SU-DHL-6 (cell line): ENCODE measurements at regions not wholly inside any gene's neighbourhood (a gene's known extent, or its start where the extent isn't known, plus 50 kb on each side); places are given as distances from the start of the nearest gene placed in this dataset.

Experiments
- H2AFZ ChIP-seq: fragments of 200-600 bp; sonication (generic); 2 replicates; pipeline ENCODE4 v1.6.1; 2014; ENCODE audit warnings: low read depth, mild to moderate bottlenecking, moderate library complexity, mixed read lengths, antibody characterized with exemption, low read length; ENCODE audit not compliant: severe bottlenecking
- H3F3A ChIP-seq: fragments of 200-600 bp; shearing (Covaris generic); 2 replicates; pipeline ENCODE4 v1.6.0; 2016; ENCODE audit warnings: antibody characterized with exemption, mild to moderate bottlenecking; ENCODE audit not compliant: insufficient read depth
- H3K27ac ChIP-seq: fragments of 200-600 bp; sonication (generic); 2 replicates; pipeline ENCODE4 v1.5.1; 2016; ENCODE audit warnings: low read depth, mild to moderate bottlenecking, low read length, moderate library complexity, mixed read lengths
- H3K27me3 ChIP-seq: fragments of 200-600 bp; sonication (generic), shearing (Covaris generic); 2 replicates; pipeline ENCODE4 v1.6.0; 2014; ENCODE audit warnings: mild to moderate bottlenecking, low read length
- H3K36me3 ChIP-seq: fragments of 200-600 bp; sonication (generic); 2 replicates; pipeline ENCODE4 v1.6.1; 2014; ENCODE audit warnings: mild to moderate bottlenecking, low read length, mixed read lengths
- H3K4me2 ChIP-seq: fragments of 300-600, 200-600 bp; shearing (Covaris generic), sonication (generic); 2 replicates; pipeline ENCODE4 v1.6.0; 2014; ENCODE audit warnings: low read length, low read depth, mild to moderate bottlenecking; ENCODE audit not compliant: poor library complexity, severe bottlenecking
- H3K4me3 ChIP-seq: fragments of 200-600 bp; sonication (generic); 2 replicates; pipeline ENCODE4 v1.5.1; 2014; ENCODE audit warnings: antibody characterized with exemption, low read length, mild to moderate bottlenecking, mixed read lengths; ENCODE audit not compliant: insufficient read depth, poor library complexity, severe bottlenecking
- H3K79me2 ChIP-seq: fragments of 200-600 bp; sonication (generic); 2 replicates; pipeline ENCODE4 v1.6.1; 2014; ENCODE audit warnings: mild to moderate bottlenecking, low read length, moderate library complexity; ENCODE audit not compliant: insufficient read depth
- H3K9ac ChIP-seq: fragments of 200-600 bp; sonication (generic); 2 replicates; pipeline ENCODE4 v1.7.0; 2014; ENCODE audit warnings: mild to moderate bottlenecking, low read length
- H3K9me2 ChIP-seq: fragments of 200-600 bp; sonication (generic); replicated peaks from 2 replicates; pipeline ENCODE4 v1.6.1; 2014; ENCODE audit warnings: low read length; ENCODE audit not compliant: insufficient read depth
- H3K9me3 ChIP-seq: fragments of 200-600 bp; sonication (generic); 2 replicates; pipeline ENCODE4 v1.6.1; 2014; ENCODE audit warnings: low read length, mixed read lengths; ENCODE audit not compliant: insufficient read depth
- H4K20me1 ChIP-seq: fragments of 200-600 bp; sonication (generic); 2 replicates; pipeline ENCODE4 v1.6.1; 2014; ENCODE audit warnings: low read depth, mild to moderate bottlenecking, antibody characterized with exemption, low read length, moderate library complexity, mixed read lengths
- EZH2phosphoT487 ChIP-seq: fragments of 200-600 bp; sonication (generic), shearing (Covaris generic); conservative IDR thresholded peaks from 2 replicates; pipeline ENCODE4 v1.6.1; 2018; ENCODE audit warnings: mild to moderate bottlenecking, antibody characterized with exemption, low read length, moderate library complexity, mixed read lengths
- TF ChIP-seq, protein P1 (sequence below): fragments of 200-600 bp; sonication (generic); IDR thresholded peaks from one replicate; pipeline ENCODE4 v1.5.1; 2017; ENCODE audit warnings: antibody characterized with exemption, mild to moderate bottlenecking, low read length, moderate library complexity; ENCODE audit not compliant: insufficient read depth, poor library complexity, severe bottlenecking

DNA sequence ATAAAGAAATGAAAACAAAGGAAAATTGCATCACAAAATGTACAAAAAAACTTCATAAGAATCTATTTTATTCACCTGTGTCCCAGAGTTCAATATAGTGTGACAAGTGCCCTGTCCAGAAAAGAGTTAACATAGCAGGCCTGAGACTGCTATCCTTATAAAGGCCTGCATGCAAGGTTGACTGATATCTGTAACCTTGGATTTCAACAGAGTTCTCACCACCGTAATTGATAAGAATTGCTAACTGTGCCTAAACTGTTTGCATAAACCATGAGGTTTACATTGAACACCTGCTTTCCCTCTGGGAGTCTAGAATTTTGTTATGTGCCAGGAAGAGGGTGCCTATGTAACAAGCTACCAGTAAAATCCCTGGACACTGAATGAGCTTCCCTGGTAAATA is 461.7 kb upstream of the DPH6 start:
- H4K20me1 ChIP-seq, result no peaks in the 10 kb centered on the region
- no peak overlapping the region for H3K27ac ChIP-seq
- no peaks in the 10 kb centered on the region for H3F3A ChIP-seq
- H3K4me2 ChIP-seq, result no peak overlapping the region
- no peaks in the 10 kb centered on the region for H3K9me2 ChIP-seq
- no peaks in the 10 kb centered on the region for H3K36me3 ChIP-seq
- no peaks in the 10 kb centered on the region for H3K27me3 ChIP-seq
- no peaks in the 10 kb centered on the region for H3K9me3 ChIP-seq
- H3K79me2 ChIP-seq, result no peaks in the 10 kb centered on the region
- H3K4me3 ChIP-seq, result no peak overlapping the region
- H2AFZ ChIP-seq, result no peak overlapping the region
- H3K9ac ChIP-seq, result no peak overlapping the region
- TF ChIP-seq, protein P1, sequence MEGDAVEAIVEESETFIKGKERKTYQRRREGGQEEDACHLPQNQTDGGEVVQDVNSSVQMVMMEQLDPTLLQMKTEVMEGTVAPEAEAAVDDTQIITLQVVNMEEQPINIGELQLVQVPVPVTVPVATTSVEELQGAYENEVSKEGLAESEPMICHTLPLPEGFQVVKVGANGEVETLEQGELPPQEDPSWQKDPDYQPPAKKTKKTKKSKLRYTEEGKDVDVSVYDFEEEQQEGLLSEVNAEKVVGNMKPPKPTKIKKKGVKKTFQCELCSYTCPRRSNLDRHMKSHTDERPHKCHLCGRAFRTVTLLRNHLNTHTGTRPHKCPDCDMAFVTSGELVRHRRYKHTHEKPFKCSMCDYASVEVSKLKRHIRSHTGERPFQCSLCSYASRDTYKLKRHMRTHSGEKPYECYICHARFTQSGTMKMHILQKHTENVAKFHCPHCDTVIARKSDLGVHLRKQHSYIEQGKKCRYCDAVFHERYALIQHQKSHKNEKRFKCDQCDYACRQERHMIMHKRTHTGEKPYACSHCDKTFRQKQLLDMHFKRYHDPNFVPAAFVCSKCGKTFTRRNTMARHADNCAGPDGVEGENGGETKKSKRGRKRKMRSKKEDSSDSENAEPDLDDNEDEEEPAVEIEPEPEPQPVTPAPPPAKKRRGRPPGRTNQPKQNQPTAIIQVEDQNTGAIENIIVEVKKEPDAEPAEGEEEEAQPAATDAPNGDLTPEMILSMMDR, result no peak
- no peak for TF ChIP-seq EZH2phosphoT487

DNA sequence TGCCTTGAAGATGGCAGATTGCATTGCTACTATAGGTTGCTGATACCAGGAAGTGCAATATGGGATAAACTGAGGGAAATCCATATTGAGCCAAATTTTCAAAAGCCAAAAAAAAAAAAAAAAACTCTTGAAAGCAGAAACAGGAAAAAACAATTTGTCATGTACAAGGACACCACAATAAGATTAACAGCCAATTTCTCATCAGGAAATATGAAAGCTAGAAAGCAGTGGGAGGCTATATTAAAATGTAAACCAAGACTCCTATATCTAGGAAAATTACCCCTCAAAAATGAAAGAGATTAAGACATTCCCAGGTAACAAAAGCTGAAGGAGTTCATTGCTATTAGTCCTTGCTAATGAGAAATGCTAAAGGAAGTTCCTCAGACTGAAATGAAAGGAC is 462.8 kb upstream of the DPH6 start:
- H3K9me2 ChIP-seq, result no peaks in the 10 kb centered on the region
- no peaks in the 10 kb centered on the region for H3K9me3 ChIP-seq
- H2AFZ ChIP-seq, result no peak overlapping the region
- no peaks in the 10 kb centered on the region for H3K36me3 ChIP-seq
- no peak overlapping the region for H3K4me2 ChIP-seq
- no peak overlapping the region for H3K27ac ChIP-seq
- no peaks in the 10 kb centered on the region for H4K20me1 ChIP-seq
- no peaks in the 10 kb centered on the region for H3F3A ChIP-seq
- TF ChIP-seq EZH2phosphoT487, result no peak
- TF ChIP-seq, protein P1, result no peak
- H3K4me3 ChIP-seq, result no peak overlapping the region
- no peak overlapping the region for H3K9ac ChIP-seq
- H3K79me2 ChIP-seq, result no peaks in the 10 kb centered on the region
- no peaks in the 10 kb centered on the region for H3K27me3 ChIP-seq

GRCh38 chr15:36024031-36024688 is 478.2 kb upstream of the DPH6 start:
- Histone ChIP-seq H3K27ac (no peak overlapping the region), H3K9me3 (no peaks in the 10 kb centered on the region), H3K36me3 (no peaks in the 10 kb centered on the region), H3K79me2 (no peaks in the 10 kb centered on the region), H2AFZ (no peak overlapping the region), H3K4me3 (no peak overlapping the region), H3K27me3 (no peaks in the 10 kb centered on the region), H3K9ac (no peak overlapping the region), H3K4me2 (no peak overlapping the region), H3K9me2 (no peaks in the 10 kb centered on the region), H4K20me1 (no peaks in the 10 kb centered on the region), H3F3A (no peaks in the 10 kb centered on the region)
- TF ChIP-seq, protein P1, result no peak
- TF ChIP-seq EZH2phosphoT487, result no peak
